Upper lobe of left lung (tissue), 6 donors: ENCODE measurements at regions not wholly inside any gene's neighbourhood (a gene's known extent, or its start where the extent isn't known, plus 50 kb on each side); places are given as distances from the start of the nearest gene placed in this dataset.

Experiments used
- ATAC-seq, 2 donors: fragments of 200-7000 bp; cut with Tn5 transposase; one replicate each; pipeline ENCODE4 v1.9.1; 2022; ENCODE audit warnings: mild to moderate bottlenecking in 2 of 2, moderate library complexity in 2 of 2; ENCODE audit not compliant: low FRiP score in 2 of 2
- DNase-seq, 2 donors: peaks; one replicate each; pipeline ENCODE4 v3.0.0-alpha.2; 2019 to 2020
- H3K27ac ChIP-seq, 4 donors: fragments of 200-600 bp; sonication (generic); one replicate each; pipeline ENCODE4 v1.5.1; 2016 to 2019
- H3K27me3 ChIP-seq, 4 donors: fragments of 200-600 bp; sonication (generic); one replicate each; pipeline ENCODE4 v1.5.1; 2017 to 2019
- H3K36me3 ChIP-seq, 4 donors: fragments of 200-600 bp; sonication (generic); one replicate each; pipeline ENCODE4 v1.5.1; 2016 to 2019
- H3K4me1 ChIP-seq, 4 donors: fragments of 200-600 bp; sonication (generic); one replicate each; pipeline ENCODE4 v1.5.1; 2018 to 2019
- H3K4me3 ChIP-seq, 4 donors: fragments of 200-600 bp; sonication (generic); one replicate each; pipeline ENCODE4 v1.5.1; 2017 to 2019; ENCODE audit warnings: mild to moderate bottlenecking in 2 of 4, moderate library complexity in 1 of 4
- H3K9me3 ChIP-seq, 4 donors: fragments of 200-600 bp; sonication (generic); one replicate each; pipeline ENCODE4 v1.5.1; 2018 to 2019
- EP300 ChIP-seq, 4 donors: sonication (generic); formaldehyde crosslinking; IDR thresholded peaks; one replicate each; pipeline ENCODE4 v1.5.1; 2017; ENCODE audit warnings: antibody characterized with exemption in 4 of 4, control low read depth in 2 of 4
- POLR2A ChIP-seq, 4 donors: fragments of 450-650 bp; IDR thresholded peaks; one replicate each; pipeline ENCODE4 v1.5.1; 2016 to 2017; ENCODE audit warnings: antibody characterized with exemption in 4 of 4, mild to moderate bottlenecking in 2 of 4
- POLR2AphosphoS5 ChIP-seq, 2 donors: sonication (generic); formaldehyde crosslinking; IDR thresholded peaks; one replicate each; pipeline ENCODE4 v1.5.1; 2017; ENCODE audit warnings: antibody characterized with exemption in 2 of 2
- WGBS, 2 donors: methylation state at CpG; one replicate each; pipeline ENCODE4 v1.1.5; 2017 to 2018; 5-methylcytosine and 5-hydroxymethylcytosine counted together
- TF ChIP-seq, protein P1 (sequence below), 6 experiments: fragments of 450-650 bp in 4 of 6; fragments of 200-600 bp in 2 of 6; sonication (generic) in 2 of 6; IDR thresholded peaks; one replicate each; pipeline ENCODE4 v1.5.1; 2016 to 2019; ENCODE audit warnings: antibody characterized with exemption in 6 of 6
- donor health status: DM: no; HTN: no; CAD: no; lungs with moderate emphysema.
- donor health status: DM: no; HTN: yes; CAD: no; lungs with severe emphysema.

GRCh38 chr11:93969925-93970922 is 50.9 kb upstream of the HEPHL1 start:
- Histone ChIP-seq H3K27me3 (no peaks in the 10 kb centered on the region), H3K9me3 (no peaks in the 10 kb centered on the region), H3K36me3 (no peaks in the 10 kb centered on the region), H3K4me1 (no peaks in the 10 kb centered on the region), H3K27ac (no peak overlapping the region), H3K4me3 (no peak overlapping the region)
- no peak for TF ChIP-seq POLR2AphosphoS5 (IDR thresholded peaks at IDR 0.05)
- no peak for TF ChIP-seq POLR2A (IDR thresholded peaks at IDR 0.05)
- TF ChIP-seq, protein P1, sequence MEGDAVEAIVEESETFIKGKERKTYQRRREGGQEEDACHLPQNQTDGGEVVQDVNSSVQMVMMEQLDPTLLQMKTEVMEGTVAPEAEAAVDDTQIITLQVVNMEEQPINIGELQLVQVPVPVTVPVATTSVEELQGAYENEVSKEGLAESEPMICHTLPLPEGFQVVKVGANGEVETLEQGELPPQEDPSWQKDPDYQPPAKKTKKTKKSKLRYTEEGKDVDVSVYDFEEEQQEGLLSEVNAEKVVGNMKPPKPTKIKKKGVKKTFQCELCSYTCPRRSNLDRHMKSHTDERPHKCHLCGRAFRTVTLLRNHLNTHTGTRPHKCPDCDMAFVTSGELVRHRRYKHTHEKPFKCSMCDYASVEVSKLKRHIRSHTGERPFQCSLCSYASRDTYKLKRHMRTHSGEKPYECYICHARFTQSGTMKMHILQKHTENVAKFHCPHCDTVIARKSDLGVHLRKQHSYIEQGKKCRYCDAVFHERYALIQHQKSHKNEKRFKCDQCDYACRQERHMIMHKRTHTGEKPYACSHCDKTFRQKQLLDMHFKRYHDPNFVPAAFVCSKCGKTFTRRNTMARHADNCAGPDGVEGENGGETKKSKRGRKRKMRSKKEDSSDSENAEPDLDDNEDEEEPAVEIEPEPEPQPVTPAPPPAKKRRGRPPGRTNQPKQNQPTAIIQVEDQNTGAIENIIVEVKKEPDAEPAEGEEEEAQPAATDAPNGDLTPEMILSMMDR (IDR thresholded peaks at IDR 0.05): no peak
- TF ChIP-seq EP300 (IDR thresholded peaks at IDR 0.05): no peak
- WGBS, 2 donors: 85 to 89% methylated on average over 9 to 10 of the region's 10 CpGs
- ATAC-seq (no peak), DNase-seq (peak in 1 of 2 donors; percentile 65)
